Body of pancreas (tissue), 4 donors: ENCODE measurements at regions not wholly inside any gene's neighbourhood (a gene's known extent, or its start where the extent isn't known, plus 50 kb on each side); places are given as distances from the start of the nearest gene placed in this dataset.
"Not testable (repeated sequence)": the region's sequence is repeated elsewhere in the genome, so short reads cannot be mapped to it uniquely, and the experiment has no call there.

ENCODE experiments used
- ATAC-seq: fragments of 150-250 bp; one replicate; pipeline ENCODE4 v1.9.1; 2016
- DNase-seq, 4 donors: peaks; one replicate each; pipeline ENCODE4 v3.0.0-alpha.2; 2019
- H3K27ac ChIP-seq, 4 donors: fragments of 200-600 bp; sonication (generic); 1 replicate in 3 of 4; 2 replicates in 1 of 4; pipeline versions ENCODE4 v1.5.1 to v1.6.1; 2016 to 2019; ENCODE audit warnings: mild to moderate bottlenecking in 1 of 4, mixed read lengths in 1 of 4, moderate library complexity in 1 of 4
- H3K27me3 ChIP-seq, 2 donors: fragments of 200-600 bp; sonication (generic); one replicate each; pipeline ENCODE4 v1.6.0; 2016; ENCODE audit warnings: mild to moderate bottlenecking in 1 of 2
- H3K36me3 ChIP-seq, 2 donors: fragments of 200-600 bp; sonication (generic); replicated peaks in 1 of 2; 2 replicates each; pipeline ENCODE4 v1.5.1; 2016; ENCODE audit warnings: low read depth in 2 of 2; ENCODE audit not compliant: insufficient read depth in 1 of 2
- H3K4me1 ChIP-seq: fragments of 200-600 bp; sonication (generic); one replicate; pipeline ENCODE4 v1.6.0; 2016
- H3K4me3 ChIP-seq, 2 donors: fragments of 200-600 bp; sonication (generic); 1 replicate in 1 of 2; 2 replicates in 1 of 2; pipeline ENCODE4 v1.5.1; 2016 to 2019
- H3K9me3 ChIP-seq, 3 donors: fragments of 200-600 bp; sonication (generic); 1 replicate in 2 of 3; 2 replicates in 1 of 3; pipeline ENCODE4 v1.5.1; 2016
- WGBS, 2 donors: methylation state at CpG; one replicate each; pipeline ENCODE4 v1.1.5; 2017; 5-methylcytosine and 5-hydroxymethylcytosine counted together
- intact Hi-C: fragments of 100-400 bp; cut with DNase I; formaldehyde crosslinking; loops from one replicate; pipeline ENCODE4 v1.15.1; 2023

GRCh38 chr2:87499860-87500259 lies 248.0 kb upstream of the PLGLB2 start:
- H3K9me3 ChIP-seq, DNase-seq, H3K36me3 ChIP-seq, ATAC-seq, H3K27me3 ChIP-seq, H3K4me1 ChIP-seq, intact Hi-C loops, H3K27ac ChIP-seq, H3K4me3 ChIP-seq: not testable (repeated sequence)
- 23 to 29% methylated on average over 2 of the region's 6 CpGs for whole genome bisulfite sequencing, 2 donors

- ATAC-seq, intact Hi-C loops, H3K27ac ChIP-seq: not testable (repeated sequence)
Measured at GRCh38 chr2:87500421-87500820, 247.5 kb upstream of the PLGLB2 start.

GRCh38 chr2:87500951-87501350 lies 246.9 kb upstream of the PLGLB2 start:
- WGBS, 2 donors = 68 to 92% methylated on average over 6 to 9 of the region's 11 CpGs
- intact Hi-C loops, H3K27ac ChIP-seq, H3K4me1 ChIP-seq, H3K36me3 ChIP-seq, H3K9me3 ChIP-seq, ATAC-seq, H3K27me3 ChIP-seq, H3K4me3 ChIP-seq, DNase-seq: not testable (repeated sequence)

More at GRCh38 chr2:87500421-87500820, 247.5 kb upstream of the PLGLB2 start:
- DNase-seq, H3K4me3 ChIP-seq, H3K27me3 ChIP-seq, H3K9me3 ChIP-seq, H3K36me3 ChIP-seq, H3K4me1 ChIP-seq: not testable (repeated sequence)

- ATAC-seq, H3K9me3 ChIP-seq, H3K36me3 ChIP-seq, H3K27ac ChIP-seq, intact Hi-C loops, DNase-seq, H3K27me3 ChIP-seq, H3K4me3 ChIP-seq, H3K4me1 ChIP-seq: not testable (repeated sequence)
- WGBS, 2 donors = 68 to 79% methylated on average over 2 to 4 of the region's 5 CpGs
Measured at GRCh38 chr2:87502948-87503347, 244.9 kb upstream of the PLGLB2 start.

GRCh38 chr2:87505239-87505638 lies 242.6 kb upstream of the PLGLB2 start:
- intact Hi-C loops, H3K4me1 ChIP-seq, H3K36me3 ChIP-seq, H3K9me3 ChIP-seq, H3K27ac ChIP-seq, ATAC-seq, H3K27me3 ChIP-seq, H3K4me3 ChIP-seq, DNase-seq: not testable (repeated sequence)
- no CpG with 5 or more reads among the region's 3 CpGs for WGBS, 2 donors

- intact Hi-C loops, H3K4me1 ChIP-seq, ATAC-seq, H3K27me3 ChIP-seq, H3K27ac ChIP-seq, H3K4me3 ChIP-seq, DNase-seq, H3K36me3 ChIP-seq, H3K9me3 ChIP-seq: not testable (repeated sequence)
- no CpG with 5 or more reads among the region's 3 CpGs for WGBS, 2 donors
Measured at GRCh38 chr2:87505909-87506308, 242.0 kb upstream of the PLGLB2 start.

- H3K27me3 ChIP-seq, H3K36me3 ChIP-seq, H3K4me3 ChIP-seq, intact Hi-C loops, H3K9me3 ChIP-seq, H3K27ac ChIP-seq, ATAC-seq, H3K4me1 ChIP-seq, DNase-seq: not testable (repeated sequence)
- 60 to 74% methylated on average over 4 to 6 of the region's 13 CpGs for WGBS, 2 donors
Measured at GRCh38 chr2:87507378-87508348, 240.2 kb upstream of the PLGLB2 start.

GRCh38 chr2:87511195-87511778 lies 236.6 kb upstream of the PLGLB2 start:
- H3K27me3 ChIP-seq, H3K4me3 ChIP-seq, H3K9me3 ChIP-seq, H3K4me1 ChIP-seq, H3K27ac ChIP-seq, H3K36me3 ChIP-seq, intact Hi-C loops, DNase-seq, ATAC-seq: not testable (repeated sequence)
- 45 to 48% methylated on average over 3 of the region's 8 CpGs for WGBS, 2 donors

DNA sequence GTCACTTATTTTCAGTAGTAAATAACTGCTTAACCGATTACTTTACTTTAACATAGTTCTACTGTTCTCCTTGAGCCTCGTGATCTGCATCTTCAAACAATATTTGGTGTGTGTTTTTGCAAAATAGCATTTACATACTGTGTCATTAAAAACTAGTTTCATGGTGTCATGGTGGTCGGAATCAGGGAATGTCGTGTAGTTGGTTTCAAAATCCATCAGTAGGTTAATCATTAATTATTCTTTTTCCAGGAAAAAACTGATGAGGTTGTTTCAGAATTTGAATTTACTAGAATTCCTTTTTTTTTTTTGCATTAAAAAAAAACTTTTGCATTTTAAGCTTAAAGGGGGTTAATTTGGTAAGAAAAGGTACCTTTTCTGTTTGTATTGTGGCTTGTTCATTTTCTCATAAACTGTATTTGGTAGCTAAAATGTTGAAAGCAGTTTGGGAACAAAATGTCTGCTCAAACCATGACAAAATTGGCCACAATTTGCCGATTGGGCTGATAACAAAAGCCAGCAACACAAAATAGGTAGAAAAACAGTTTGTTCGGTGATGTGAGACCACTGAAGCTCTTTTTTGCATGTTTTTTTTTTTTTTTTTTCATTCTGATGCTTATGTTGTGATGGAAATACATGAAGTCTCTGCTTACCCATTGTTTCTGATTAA lies 234.9 kb upstream of the PLGLB2 start:
- WGBS, 2 donors = 35 to 36% methylated on average over 3 to 4 of the region's 6 CpGs
- DNase-seq, H3K27me3 ChIP-seq, H3K27ac ChIP-seq, H3K4me3 ChIP-seq, intact Hi-C loops, H3K36me3 ChIP-seq, H3K4me1 ChIP-seq, H3K9me3 ChIP-seq: not testable (repeated sequence)
- peak; percentile 47 for ATAC-seq

DNA sequence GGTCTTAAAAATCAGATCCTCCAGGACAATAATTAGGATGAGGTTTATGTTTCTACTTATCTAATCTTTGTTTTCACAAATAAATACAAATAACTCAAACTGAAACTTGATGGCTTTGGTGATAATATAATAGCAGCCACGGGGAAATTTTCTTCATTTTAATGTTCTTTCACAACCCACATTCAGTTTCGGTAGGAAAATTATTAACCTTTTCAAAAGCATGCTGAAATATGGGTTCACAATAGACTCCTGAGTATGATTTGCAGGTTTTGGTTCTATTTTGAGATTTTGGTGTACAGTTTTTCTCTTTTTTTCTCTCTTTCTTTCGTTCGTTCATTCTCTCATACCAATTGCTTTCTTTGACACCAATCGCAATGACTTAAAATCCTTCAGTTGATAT lies 233.9 kb upstream of the PLGLB2 start:
- H3K4me3 ChIP-seq, DNase-seq, H3K4me1 ChIP-seq, H3K9me3 ChIP-seq, ATAC-seq, intact Hi-C loops, H3K27me3 ChIP-seq, H3K36me3 ChIP-seq, H3K27ac ChIP-seq: not testable (repeated sequence)
- WGBS, 2 donors = 21 to 31% methylated on average over 2 of the region's 5 CpGs

GRCh38 chr2:87514515-87514914 lies 233.4 kb upstream of the PLGLB2 start:
- H3K9me3 ChIP-seq, DNase-seq, intact Hi-C loops, H3K4me1 ChIP-seq, H3K36me3 ChIP-seq, H3K27me3 ChIP-seq, H3K4me3 ChIP-seq, H3K27ac ChIP-seq: not testable (repeated sequence)
- ATAC-seq = peak; percentile 25
- WGBS, 2 donors = no CpG with 5 or more reads among the region's 7 CpGs
